ENCODE measurements at regions not wholly inside any gene's neighbourhood (a gene's known extent, or its start where the extent isn't known, plus 50 kb on each side); places are given as distances from the start of the nearest gene placed in this dataset.

- TF ChIP-seq, protein P1, sequence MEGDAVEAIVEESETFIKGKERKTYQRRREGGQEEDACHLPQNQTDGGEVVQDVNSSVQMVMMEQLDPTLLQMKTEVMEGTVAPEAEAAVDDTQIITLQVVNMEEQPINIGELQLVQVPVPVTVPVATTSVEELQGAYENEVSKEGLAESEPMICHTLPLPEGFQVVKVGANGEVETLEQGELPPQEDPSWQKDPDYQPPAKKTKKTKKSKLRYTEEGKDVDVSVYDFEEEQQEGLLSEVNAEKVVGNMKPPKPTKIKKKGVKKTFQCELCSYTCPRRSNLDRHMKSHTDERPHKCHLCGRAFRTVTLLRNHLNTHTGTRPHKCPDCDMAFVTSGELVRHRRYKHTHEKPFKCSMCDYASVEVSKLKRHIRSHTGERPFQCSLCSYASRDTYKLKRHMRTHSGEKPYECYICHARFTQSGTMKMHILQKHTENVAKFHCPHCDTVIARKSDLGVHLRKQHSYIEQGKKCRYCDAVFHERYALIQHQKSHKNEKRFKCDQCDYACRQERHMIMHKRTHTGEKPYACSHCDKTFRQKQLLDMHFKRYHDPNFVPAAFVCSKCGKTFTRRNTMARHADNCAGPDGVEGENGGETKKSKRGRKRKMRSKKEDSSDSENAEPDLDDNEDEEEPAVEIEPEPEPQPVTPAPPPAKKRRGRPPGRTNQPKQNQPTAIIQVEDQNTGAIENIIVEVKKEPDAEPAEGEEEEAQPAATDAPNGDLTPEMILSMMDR (IDR thresholded peaks at IDR 0.05): no peak
- intact Hi-C loops (cut with DNase I): no loop called here
- no peaks in the 10 kb centered on the region for H3K27me3 ChIP-seq
- ATAC-seq (peak; percentile 96), DNase-seq (no peak)
- no peaks in the 10 kb centered on the region for H3K36me3 ChIP-seq
- H3K27ac ChIP-seq: no peak overlapping the region
- H3K4me3 ChIP-seq: no peak overlapping the region
- H3K4me1 ChIP-seq: no peaks in the 10 kb centered on the region
- H3K9me3 ChIP-seq: peaks cover 0 to 4% of the 10 kb centered on the region in 2 donors
Observed at GRCh38 chr5:162529886-162530285, 462.3 kb downstream of the GABRG2 start.

GRCh38 chr5:162543437-162543836 lies 475.9 kb downstream of the GABRG2 start:
- intact Hi-C loops (cut with DNase I): no loop called here

GRCh38 chr5:162544905-162545304 lies 477.3 kb downstream of the GABRG2 start:
- H3K27ac ChIP-seq: no peak overlapping the region
- no peak overlapping the region for H3K4me3 ChIP-seq
- no peaks in the 10 kb centered on the region for H3K36me3 ChIP-seq
- no peak for ATAC-seq
- DNase-seq: no peak
- no peaks in the 10 kb centered on the region for H3K27me3 ChIP-seq
- TF ChIP-seq, protein P1 (IDR thresholded peaks at IDR 0.05): no peak
- intact Hi-C loops (cut with DNase I): no loop called here
- peaks cover 0 to 13% of the 10 kb centered on the region in 2 donors for H3K9me3 ChIP-seq
- no peaks in the 10 kb centered on the region for H3K4me1 ChIP-seq

More at GRCh38 chr5:162543437-162543836, 475.9 kb downstream of the GABRG2 start:
- no peaks in the 10 kb centered on the region for H3K27me3 ChIP-seq
- no peak overlapping the region for H3K27ac ChIP-seq
- no peak for DNase-seq
- no peaks in the 10 kb centered on the region for H3K4me1 ChIP-seq
- ATAC-seq: no peak
- H3K36me3 ChIP-seq: no peaks in the 10 kb centered on the region
- no peak overlapping the region for H3K4me3 ChIP-seq
- TF ChIP-seq, protein P1 (IDR thresholded peaks at IDR 0.05): no peak
- peaks cover 0 to 8% of the 10 kb centered on the region in 2 donors for H3K9me3 ChIP-seq

DNA sequence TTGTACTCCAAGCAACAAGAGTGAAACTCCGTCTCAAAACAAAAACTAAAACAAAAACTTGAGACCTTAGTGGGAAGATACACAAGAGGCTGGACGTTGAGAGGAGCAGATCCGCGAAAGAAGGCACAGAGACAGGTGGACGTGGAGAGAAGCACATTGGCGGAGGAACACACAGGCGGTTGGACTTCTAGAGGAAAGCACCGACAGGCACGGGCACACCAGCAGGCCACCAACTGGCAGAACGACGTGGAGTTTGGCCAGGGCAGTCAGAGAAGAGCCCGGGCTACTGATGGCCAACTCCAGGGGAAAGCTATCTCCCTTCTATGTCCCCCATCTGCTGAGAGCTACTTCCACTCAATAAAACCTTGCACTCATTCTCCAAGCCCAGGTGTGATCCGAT lies 482.7 kb downstream of the GABRG2 start:
- TF ChIP-seq, protein P1 (IDR thresholded peaks at IDR 0.05): no peak
- Histone ChIP-seq H3K27me3 (no peaks in the 10 kb centered on the region), H3K27ac (no peak overlapping the region), H3K9me3 (peaks cover 0 to 15% of the 10 kb centered on the region in 2 donors), H3K36me3 (no peaks in the 10 kb centered on the region), H3K4me3 (no peak overlapping the region), H3K4me1 (no peaks in the 10 kb centered on the region)
- DNase-seq: peak in 1 of 4 donors; percentile 59
- ATAC-seq: no peak
- intact Hi-C loops (cut with DNase I): no loop called here

DNA sequence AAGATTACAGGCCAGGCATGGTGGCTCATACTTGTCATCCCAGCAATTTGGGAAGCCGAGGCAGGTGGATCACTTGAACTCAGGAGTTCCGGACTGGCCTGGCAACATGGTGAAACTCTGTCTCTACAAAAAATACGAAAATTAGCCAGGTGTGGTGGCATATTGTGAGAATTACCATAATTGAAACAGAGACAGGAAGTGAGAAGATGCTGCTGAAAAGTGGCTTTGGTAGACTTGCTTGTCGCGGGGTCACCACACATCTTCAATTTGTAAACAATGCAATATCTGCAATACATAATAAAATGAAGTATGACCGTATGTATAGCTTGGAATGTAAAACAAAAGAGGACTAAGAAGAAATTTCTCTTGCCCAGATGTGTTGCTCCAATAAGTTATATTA lies 490.5 kb downstream of the GABRG2 start:
- ATAC-seq: no peak
- Histone ChIP-seq H3K9me3 (peaks cover 0 to 4% of the 10 kb centered on the region in 2 donors), H3K36me3 (no peaks in the 10 kb centered on the region), H3K4me3 (no peak overlapping the region), H3K4me1 (no peaks in the 10 kb centered on the region), H3K27ac (no peak overlapping the region), H3K27me3 (no peaks in the 10 kb centered on the region)
- TF ChIP-seq, protein P1 (IDR thresholded peaks at IDR 0.05): no peak
- intact Hi-C loops (cut with DNase I): no loop called here
- DNase-seq: no peak

Measured in left lung (tissue), 4 donors.